GM18502 (cell line): ENCODE measurements at regions not wholly inside any gene's neighbourhood (a gene's known extent, or its start where the extent isn't known, plus 50 kb on each side); places are given as distances from the start of the nearest gene placed in this dataset.

Source experiments
- ATAC-seq: cut with Tn5 transposase; IDR thresholded peaks from one replicate; pipeline ENCODE4 v1.9.1; 2021; ENCODE audit warnings: mild to moderate bottlenecking; ENCODE audit not compliant: unreplicated experiment, poor library complexity

- ATAC-seq, result no peak
Observed at GRCh38 chr2:128790541-128791001, 471.9 kb upstream of the HS6ST1 start.

DNA sequence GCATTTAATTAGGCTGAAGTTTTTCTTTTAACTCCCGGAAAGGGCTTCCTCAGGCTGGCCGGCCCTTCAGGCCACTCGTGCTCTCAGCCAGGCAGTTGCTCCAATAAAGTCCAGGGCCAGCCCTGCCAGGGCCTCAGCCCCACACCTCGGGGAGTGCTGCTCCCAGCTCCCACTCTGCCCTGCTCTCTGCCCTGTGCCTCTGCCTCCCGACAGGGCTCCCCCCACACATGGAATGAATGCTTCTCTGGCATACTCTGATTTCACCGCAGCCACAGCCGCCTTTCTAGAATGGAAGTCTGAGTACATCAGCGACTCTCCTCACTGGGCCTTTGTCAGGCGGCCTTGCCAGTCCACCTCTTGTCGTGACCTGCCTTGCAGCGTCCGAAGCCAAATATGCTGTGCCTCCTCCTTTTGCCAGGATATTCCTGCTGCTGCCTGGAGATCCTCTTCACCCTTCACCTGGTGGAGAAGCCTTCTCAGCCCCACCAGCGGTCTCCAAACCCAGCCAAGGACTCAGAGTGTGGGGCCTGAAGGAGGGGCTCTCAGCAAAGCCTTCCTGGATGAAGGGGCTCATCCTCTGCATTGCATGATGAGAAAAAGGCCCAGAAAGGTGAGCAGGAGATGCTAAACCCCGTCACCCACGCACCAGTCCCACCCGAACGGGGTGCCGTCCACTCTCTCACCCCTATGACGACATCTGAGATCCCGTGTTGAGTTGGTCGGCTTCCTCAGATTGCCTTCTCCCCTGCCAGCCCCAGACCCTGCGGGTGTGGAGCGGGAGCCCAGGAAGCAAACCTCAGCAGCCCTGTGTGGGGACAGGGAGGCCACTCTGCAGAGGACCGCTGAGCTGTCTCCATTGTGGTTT lies 472.7 kb upstream of the HS6ST1 start:
- ATAC-seq, result no peak

DNA sequence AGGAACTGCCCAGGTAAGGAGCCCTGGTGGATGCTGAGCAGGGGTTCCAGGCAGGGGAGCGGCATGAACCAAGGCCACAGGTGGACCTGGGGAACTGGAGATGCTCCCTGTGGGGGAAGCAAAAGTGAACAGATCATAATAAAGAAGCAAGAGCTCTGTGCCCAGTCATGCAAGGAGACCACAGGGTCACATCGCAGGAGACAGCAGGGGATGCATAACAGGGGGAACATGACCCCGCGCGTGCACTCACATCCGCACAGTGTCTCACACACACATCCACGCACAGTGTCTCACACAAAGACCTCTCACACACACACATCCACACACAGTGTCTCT lies 473.3 kb upstream of the HS6ST1 start:
- ATAC-seq, result no peak

GRCh38 chr2:128792476-128793054 lies 473.9 kb upstream of the HS6ST1 start:
- no peak for ATAC-seq

DNA sequence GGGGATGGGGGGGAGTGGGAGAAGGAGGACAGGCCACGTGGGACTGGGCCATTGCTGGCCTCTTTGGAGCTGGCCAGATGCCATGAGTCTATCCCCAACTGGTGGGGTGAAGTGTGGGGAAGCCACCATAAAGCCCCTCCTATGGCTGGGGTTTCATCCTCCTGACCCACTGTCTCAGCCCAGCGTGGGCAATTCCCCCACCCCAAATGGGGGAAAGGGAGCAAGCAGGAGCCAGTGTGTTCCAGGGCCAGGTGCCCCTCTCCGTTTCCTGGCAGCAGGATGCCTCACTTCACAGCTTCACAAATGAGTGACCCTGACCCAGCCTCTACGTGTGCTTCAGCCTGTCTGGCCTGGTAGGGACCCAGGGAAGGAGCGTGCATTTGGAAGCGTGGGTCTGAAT lies 474.7 kb upstream of the HS6ST1 start:
- no peak for ATAC-seq

DNA sequence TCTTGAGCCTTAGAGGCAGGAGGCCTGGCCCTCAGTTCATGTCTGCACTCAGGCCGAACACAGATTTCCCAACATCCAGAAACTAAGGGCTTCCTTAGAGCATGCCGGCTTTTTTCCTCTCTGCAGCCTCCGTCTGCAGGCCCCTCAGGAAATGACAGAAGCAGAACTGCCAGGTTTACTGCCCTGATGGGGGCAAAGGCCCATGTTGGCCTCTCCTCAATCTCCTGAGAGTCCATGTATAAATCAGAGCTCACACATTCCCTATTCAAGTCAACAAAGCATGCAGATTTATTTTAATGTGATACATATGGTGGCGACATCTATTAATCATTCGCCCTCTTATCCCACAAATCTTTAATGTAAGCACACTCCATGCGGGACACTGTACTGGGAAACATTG lies 475.6 kb upstream of the HS6ST1 start:
- ATAC-seq, result no peak

GRCh38 chr2:128796321-128796720 lies 477.7 kb upstream of the HS6ST1 start:
- no peak for ATAC-seq

DNA sequence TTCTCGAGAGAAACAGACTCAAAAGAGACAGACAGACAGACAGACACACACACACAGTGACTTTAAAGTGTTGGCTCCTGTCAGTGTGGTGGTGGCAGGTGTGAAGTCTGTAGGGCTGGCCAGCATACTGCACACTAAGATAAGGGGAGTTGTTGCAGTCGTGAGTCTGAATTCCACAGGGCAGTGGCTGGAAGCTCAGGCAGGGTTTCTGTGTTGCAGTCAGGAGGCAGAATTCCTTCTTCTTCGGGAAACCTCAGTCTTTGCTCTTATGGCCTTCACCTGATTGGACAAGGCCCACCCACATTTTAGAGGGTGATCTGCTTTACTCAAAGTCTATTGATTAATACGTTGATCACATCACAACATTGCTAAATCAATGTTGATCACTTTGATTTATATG lies 478.4 kb upstream of the HS6ST1 start:
- ATAC-seq, result no peak

- ATAC-seq, result peak; percentile 42
Observed at GRCh38 chr2:128797533-128797932, 478.9 kb upstream of the HS6ST1 start.

DNA sequence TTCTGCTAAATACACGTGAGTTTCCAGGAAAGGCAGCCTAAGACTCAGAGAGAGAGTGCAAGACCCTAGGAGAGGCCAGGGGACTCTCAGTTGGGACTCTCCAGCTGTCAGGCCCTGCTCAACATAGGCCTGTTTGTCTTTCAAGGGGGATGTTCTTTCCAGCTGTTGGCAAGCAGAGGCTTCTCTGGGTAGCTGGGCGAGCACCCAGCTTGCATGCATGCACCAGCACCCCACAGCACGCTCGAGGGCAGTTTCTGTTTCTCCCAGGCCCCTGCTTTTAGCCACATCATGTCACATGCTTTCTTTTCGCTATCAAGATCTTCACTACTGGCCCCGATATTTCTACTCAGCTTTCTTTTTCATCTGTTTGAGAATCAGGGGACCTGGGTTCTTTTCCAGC lies 479.3 kb upstream of the HS6ST1 start:
- peak; percentile 94 for ATAC-seq

- peak; percentile 20 for ATAC-seq
Observed at GRCh38 chr2:128798502-128799283, 480.0 kb upstream of the HS6ST1 start.

DNA sequence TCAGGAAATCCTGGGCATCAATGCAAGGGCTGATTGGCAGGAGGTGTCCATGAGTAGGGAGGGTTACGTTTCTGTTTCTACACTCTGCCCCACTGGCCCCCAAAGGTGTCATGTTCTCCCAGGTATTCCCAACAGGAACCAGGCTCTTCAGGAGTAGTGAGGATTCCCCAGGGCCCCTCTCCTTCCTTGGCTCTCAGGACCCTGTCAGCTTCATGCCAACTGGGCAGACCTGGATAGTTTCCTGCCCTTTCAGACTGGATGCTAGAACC lies 480.6 kb upstream of the HS6ST1 start:
- no peak for ATAC-seq

- ATAC-seq, result no peak
Observed at GRCh38 chr2:128799730-128800129, 481.1 kb upstream of the HS6ST1 start.

DNA sequence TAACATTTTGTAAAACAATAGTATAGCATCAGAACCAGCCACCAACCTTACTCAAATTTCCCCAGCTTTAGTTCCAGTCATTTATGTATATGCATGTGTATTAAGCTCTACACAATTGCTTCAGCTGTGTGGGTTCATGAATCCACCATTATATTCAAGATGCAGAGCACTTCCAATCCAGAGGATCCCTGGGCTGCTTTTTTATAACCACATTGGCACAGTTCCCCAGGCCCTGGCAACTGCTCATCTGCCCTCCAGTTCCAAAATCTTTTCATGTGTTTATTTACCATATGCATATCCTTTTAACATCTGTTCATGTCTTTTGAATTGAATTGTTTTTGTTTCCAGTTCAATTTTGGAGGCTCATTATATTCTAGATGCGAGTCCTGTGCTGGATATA lies 482.9 kb upstream of the HS6ST1 start:
- ATAC-seq, result no peak

DNA sequence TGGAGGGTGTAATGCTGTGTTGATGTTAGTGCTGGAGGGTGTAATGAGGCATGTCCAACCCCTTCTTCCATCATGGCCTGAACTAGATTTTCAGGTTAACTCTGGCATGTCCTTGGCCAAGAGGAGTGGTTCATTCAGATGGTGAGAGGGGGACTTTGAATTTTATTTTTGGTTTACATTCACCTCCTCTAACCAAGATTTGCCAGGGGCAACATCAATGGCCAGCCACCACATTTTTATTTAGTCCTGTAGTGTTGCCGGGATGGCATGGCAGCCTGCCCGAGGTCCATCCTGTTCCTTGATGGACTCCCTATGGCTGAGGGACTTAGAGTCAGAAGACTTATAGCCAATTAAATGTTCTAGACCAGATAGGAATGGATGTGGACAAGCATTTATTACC lies 484.6 kb upstream of the HS6ST1 start:
- no peak for ATAC-seq

DNA sequence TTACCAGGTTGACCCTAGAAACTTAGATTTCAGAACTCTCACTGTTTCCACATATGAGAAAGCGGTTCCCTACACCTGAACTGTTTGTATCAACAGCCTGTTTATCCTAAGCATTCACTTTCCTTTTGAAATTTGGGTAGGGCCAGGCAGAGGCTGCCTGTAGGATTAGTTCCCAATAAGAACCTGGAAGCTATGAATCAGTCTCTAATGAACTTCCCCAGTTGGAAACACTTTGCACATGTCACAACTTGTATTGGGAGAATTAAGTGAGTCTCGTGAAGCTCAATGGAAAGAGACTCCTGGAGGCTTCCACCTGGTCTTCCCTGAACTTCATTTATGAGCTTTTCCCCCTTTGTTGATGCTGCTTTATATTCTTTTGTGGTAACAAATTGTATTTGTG lies 486.6 kb upstream of the HS6ST1 start:
- no peak for ATAC-seq

- no peak for ATAC-seq
Observed at GRCh38 chr2:128805918-128806317, 487.2 kb upstream of the HS6ST1 start.

- no peak for ATAC-seq
Observed at GRCh38 chr2:128807317-128807716, 488.6 kb upstream of the HS6ST1 start.

DNA sequence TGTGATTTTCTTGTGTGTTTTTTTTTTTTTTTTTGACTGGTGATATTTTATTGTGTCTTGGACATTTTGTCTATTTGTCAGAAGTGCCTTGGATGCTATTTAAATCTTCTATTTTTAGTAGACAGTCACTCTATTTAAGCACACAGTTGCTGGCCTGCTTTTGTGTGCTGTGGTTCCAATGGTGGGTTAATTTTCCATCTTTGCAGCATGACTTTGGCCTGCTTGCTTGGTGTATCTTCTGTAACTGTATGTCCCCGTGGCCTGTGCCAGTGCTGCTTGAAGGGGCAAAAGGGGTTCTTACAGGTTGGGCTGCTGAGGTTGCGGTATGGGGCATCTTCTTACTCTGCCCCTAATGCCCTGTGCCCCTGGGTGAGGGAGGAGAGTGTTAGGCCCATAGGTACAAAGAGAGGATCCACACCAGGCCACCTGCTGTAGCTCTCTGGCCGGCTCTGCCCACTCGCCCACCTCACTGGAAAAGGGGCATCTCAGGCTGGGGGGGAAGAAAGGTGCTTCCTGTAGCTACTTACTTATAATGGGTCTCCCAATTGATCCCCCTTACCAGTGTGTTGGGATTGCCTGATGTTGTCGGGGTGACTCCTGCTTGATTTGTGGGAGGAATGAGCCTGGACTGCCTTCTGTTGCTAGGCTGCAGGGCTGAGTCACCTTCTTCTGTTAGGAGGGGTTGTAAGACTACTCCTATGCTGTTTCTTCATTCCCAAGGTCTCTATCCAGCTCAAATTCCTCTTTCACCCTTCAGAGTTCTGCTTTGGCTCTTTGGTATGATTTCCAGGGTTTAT lies 490.0 kb upstream of the HS6ST1 start:
- no peak for ATAC-seq

- ATAC-seq, result no peak
Observed at GRCh38 chr2:128809259-128809636, 490.6 kb upstream of the HS6ST1 start.

DNA sequence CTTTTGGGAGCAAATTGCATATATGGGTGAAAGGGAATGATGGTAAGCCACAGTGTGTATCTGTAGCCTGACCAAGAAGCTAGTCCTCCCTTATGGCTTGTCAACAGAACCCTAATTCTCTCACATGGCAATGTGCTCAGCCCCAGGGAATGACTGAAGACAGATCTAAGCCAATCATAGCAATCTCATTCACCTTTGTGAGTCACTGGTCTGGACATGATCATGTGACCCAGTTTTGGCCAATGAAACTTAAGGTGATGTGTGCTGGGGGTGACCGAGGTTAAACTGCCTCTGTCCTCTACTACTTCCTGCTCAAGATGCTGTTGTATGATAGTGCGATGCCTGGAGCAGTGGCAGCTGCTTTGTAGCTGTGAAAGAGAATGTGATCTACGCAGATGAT lies 491.2 kb upstream of the HS6ST1 start:
- ATAC-seq, result no peak
